Fibroblast of lung (primary cell): ENCODE measurements at regions not wholly inside any gene's neighbourhood (a gene's known extent, or its start where the extent isn't known, plus 50 kb on each side); places are given as distances from the start of the nearest gene placed in this dataset.
"Not testable (repeated sequence)": the region's sequence is repeated elsewhere in the genome, so short reads cannot be mapped to it uniquely, and the experiment has no call there.

Source experiments
- DNase-seq, 2 donors: peaks; one replicate each; pipeline versions ENCODE4 v3.0.0 to v3.0.0-alpha.2; 2010; ENCODE audit warnings: low read depth in 2 of 2
- H2AFZ ChIP-seq: 2 replicates; pipeline ENCODE4 v1.5.1; 2012; ENCODE audit warnings: low read length, control low read depth, inconsistent platforms
- H3K27ac ChIP-seq: 2 replicates; pipeline ENCODE4 v1.5.1; 2011; ENCODE audit warnings: low read length, control low read depth; ENCODE audit not compliant: insufficient read depth
- H3K27me3 ChIP-seq: 2 replicates; pipeline ENCODE4 v1.5.1; 2011; ENCODE audit warnings: mild to moderate bottlenecking, low read length; ENCODE audit not compliant: control insufficient read depth, insufficient read depth
- H3K36me3 ChIP-seq: 2 replicates; pipeline ENCODE4 v1.5.1; 2011; ENCODE audit warnings: low read length; ENCODE audit not compliant: control insufficient read depth, insufficient read depth
- H3K4me1 ChIP-seq: 2 replicates; pipeline ENCODE4 v1.5.1; 2011; ENCODE audit warnings: low read length; ENCODE audit not compliant: control insufficient read depth, insufficient read depth; ENCODE audit errors: extremely low read depth
- H3K4me2 ChIP-seq: 2 replicates; pipeline ENCODE4 v1.5.1; 2011; ENCODE audit warnings: low read length, control low read depth; ENCODE audit not compliant: insufficient read depth; ENCODE audit errors: extremely low read depth
- H3K4me3 ChIP-seq, 4 experiments: fragments of 200-600 bp in 1 of 4; sonication (generic) in 1 of 4; replicated peaks in 1 of 4; 2 replicates each; pipeline ENCODE4 v1.5.1; 2011 to 2016; ENCODE audit warnings: low read length in 4 of 4, low read depth in 3 of 4, mild to moderate bottlenecking in 3 of 4, control low read depth in 2 of 4, inconsistent platforms in 1 of 4, mixed read lengths in 1 of 4; ENCODE audit not compliant: insufficient read depth in 1 of 4; ENCODE audit errors: control extremely low read depth in 1 of 4
- H3K79me2 ChIP-seq: 2 replicates; pipeline ENCODE4 v1.5.1; 2012; ENCODE audit warnings: mild to moderate bottlenecking, low read length, inconsistent platforms; ENCODE audit not compliant: control insufficient read depth, insufficient read depth
- H3K9ac ChIP-seq: 2 replicates; pipeline ENCODE4 v1.5.1; 2011; ENCODE audit warnings: mild to moderate bottlenecking, low read length, control low read depth; ENCODE audit not compliant: insufficient read depth
- H3K9me3 ChIP-seq: 2 replicates; pipeline ENCODE4 v1.5.1; 2012; ENCODE audit warnings: low read depth, low read length; ENCODE audit not compliant: control insufficient read depth, insufficient read depth
- H4K20me1 ChIP-seq: 2 replicates; pipeline ENCODE4 v1.5.1; 2011; ENCODE audit warnings: low read length; ENCODE audit not compliant: control insufficient read depth, insufficient read depth; ENCODE audit errors: extremely low read depth
- EZH2 ChIP-seq: IDR thresholded peaks from 2 replicates; pipeline ENCODE4 v1.5.1; 2012; ENCODE audit warnings: low read length, control low read depth, mild to moderate bottlenecking; ENCODE audit errors: missing control alignments
- TF ChIP-seq, protein P1 (sequence below), 2 donors: IDR thresholded peaks in 1 of 2; conservative IDR thresholded peaks in 1 of 2; 1 replicate in 1 of 2; 2 replicates in 1 of 2; pipeline ENCODE4 v1.5.1; 2011 to 2012; ENCODE audit warnings: low read length in 2 of 2, control low read depth in 1 of 2, inconsistent platforms in 1 of 2, low read depth in 1 of 2, mild to moderate bottlenecking in 1 of 2

DNA sequence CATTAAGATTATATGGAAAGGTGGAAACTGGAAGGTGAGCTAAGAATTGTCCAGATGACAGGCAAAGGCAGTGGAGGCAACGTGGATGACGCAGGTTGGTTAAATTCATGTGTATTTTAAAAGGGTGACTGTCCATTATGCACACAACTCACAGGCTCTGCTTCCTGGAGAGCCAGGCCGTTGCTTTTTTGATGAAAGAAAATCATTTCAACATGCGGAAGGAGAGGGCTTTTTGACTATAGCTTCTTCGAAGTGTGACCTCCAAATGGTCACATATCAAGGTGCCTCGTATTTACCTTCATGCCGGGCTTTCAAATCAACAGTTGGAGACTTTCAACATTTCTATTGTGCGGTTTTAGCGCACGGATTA, 126.7 kb downstream of the MYCN start:
- DNase-seq = no peak
- TF ChIP-seq, protein P1, sequence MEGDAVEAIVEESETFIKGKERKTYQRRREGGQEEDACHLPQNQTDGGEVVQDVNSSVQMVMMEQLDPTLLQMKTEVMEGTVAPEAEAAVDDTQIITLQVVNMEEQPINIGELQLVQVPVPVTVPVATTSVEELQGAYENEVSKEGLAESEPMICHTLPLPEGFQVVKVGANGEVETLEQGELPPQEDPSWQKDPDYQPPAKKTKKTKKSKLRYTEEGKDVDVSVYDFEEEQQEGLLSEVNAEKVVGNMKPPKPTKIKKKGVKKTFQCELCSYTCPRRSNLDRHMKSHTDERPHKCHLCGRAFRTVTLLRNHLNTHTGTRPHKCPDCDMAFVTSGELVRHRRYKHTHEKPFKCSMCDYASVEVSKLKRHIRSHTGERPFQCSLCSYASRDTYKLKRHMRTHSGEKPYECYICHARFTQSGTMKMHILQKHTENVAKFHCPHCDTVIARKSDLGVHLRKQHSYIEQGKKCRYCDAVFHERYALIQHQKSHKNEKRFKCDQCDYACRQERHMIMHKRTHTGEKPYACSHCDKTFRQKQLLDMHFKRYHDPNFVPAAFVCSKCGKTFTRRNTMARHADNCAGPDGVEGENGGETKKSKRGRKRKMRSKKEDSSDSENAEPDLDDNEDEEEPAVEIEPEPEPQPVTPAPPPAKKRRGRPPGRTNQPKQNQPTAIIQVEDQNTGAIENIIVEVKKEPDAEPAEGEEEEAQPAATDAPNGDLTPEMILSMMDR (conservative IDR thresholded peaks at IDR 0.05 in 1 of 2, IDR thresholded peaks at IDR 0.05 in 1 of 2; ENCODE audit: low read depth in 1 of 2, low read length in 2 of 2) = no peak
- TF ChIP-seq EZH2 = no peak
- H4K20me1 ChIP-seq = no peaks in the 10 kb centered on the region
- no peak overlapping the region for H2AFZ ChIP-seq
- H3K9me3 ChIP-seq = no peaks in the 10 kb centered on the region
- no peak overlapping the region for H3K4me2 ChIP-seq
- H3K79me2 ChIP-seq = no peaks in the 10 kb centered on the region
- H3K4me1 ChIP-seq = no peaks in the 10 kb centered on the region
- no peaks in the 10 kb centered on the region for H3K27me3 ChIP-seq
- no peak overlapping the region for H3K9ac ChIP-seq
- H3K27ac ChIP-seq = no peak overlapping the region
- H3K4me3 ChIP-seq = no peak overlapping the region
- no peaks in the 10 kb centered on the region for H3K36me3 ChIP-seq

DNA sequence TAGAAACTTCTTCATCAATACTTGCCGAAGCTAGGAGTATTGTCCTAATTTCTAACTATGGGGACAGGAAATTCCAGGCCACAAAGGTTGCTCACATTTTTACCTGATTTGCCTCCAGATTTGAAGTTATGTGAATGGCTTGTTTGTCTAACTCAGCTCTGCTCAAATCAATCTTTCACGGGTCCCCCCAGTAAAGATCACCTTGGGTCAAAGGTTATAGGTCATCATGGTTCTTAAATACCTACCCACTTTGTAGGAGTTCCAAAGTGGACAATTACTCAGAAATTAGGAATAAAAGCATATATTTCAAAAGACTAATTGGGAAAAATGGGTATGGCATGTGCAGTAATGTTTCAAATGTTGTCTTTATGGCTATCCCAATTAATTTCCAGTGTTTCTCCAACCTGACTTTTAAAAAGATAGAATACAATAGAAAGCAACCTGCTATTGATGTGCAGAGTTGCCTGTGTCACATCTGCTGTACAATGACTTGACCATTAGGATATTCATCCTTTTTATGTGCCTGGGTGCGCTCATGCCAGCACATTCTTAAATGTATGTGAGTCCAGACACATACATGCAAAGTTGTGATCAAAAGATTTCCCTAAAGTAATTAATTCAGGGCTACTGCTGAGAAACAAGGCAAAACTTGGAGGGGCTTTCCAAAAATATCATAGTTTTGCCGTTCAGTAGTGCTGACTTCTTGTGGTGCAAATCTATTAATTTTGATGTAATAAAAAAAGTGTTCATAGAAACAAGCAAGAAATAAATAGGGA, 126.1 kb downstream of the MYCN start:
- Histone ChIP-seq H3K27me3 (no peaks in the 10 kb centered on the region), H3K9ac (no peak overlapping the region), H3K4me1 (no peaks in the 10 kb centered on the region), H3K4me2 (no peak overlapping the region), H3K9me3 (no peaks in the 10 kb centered on the region), H3K4me3 (no peak overlapping the region), H3K36me3 (no peaks in the 10 kb centered on the region), H3K79me2 (no peaks in the 10 kb centered on the region), H2AFZ (no peak overlapping the region), H3K27ac (no peak overlapping the region), H4K20me1 (no peaks in the 10 kb centered on the region)
- no peak for DNase-seq
- TF ChIP-seq, protein P1 (conservative IDR thresholded peaks at IDR 0.05 in 1 of 2, IDR thresholded peaks at IDR 0.05 in 1 of 2; ENCODE audit: low read depth in 1 of 2, low read length in 2 of 2) = no peak
- no peak for TF ChIP-seq EZH2

DNA sequence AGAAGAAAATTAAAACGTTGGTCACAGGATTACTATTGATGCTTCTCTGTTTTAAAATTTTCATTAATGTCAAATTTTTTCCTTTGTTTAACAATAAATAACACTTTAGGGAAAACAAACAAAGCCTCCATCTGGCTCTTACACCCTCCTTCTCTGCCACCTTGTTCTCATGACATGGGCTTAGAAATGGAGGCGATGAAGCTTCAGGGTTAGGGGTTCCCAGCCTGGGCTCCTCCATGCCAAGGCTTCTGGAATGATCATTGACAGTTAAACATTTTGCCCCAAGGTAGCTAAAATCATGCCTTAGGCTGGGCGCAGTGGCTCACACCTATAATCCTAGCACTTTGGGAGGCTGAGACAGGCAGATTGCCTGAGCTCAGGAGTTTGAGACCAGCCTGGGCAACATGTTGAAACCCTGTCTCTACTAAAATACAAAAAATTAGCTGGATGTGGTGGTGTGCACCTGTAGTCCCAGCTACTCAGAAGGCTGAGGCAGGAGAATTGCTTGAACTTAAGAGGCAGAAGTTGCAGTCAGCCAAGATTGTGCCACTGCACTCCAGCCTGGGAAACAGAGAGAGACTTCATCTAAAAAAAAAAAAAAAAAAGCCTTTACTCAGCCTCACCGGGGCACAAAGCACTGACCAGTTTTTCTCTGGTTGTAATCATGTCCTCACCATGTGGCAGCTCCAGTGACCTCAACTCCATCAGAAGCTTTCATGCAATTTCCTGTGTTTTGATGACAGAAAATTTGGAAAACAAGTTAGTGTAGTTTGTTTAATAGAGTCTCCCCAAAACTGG, 125.1 kb downstream of the MYCN start:
- not testable (repeated sequence) for H3K9me3 ChIP-seq, H3K27me3 ChIP-seq, DNase-seq, H3K4me2 ChIP-seq, H3K36me3 ChIP-seq, H3K4me3 ChIP-seq, H3K4me1 ChIP-seq, H3K79me2 ChIP-seq, H2AFZ ChIP-seq, H3K27ac ChIP-seq, H4K20me1 ChIP-seq, H3K9ac ChIP-seq
